ENCODE measurements at regions not wholly inside any gene's neighbourhood (a gene's known extent, or its start where the extent isn't known, plus 50 kb on each side); places are given as distances from the start of the nearest gene placed in this dataset.
A peak's percentile ranks its signal among the peaks of the same experiment; 100 is the strongest.
"Not testable (repeated sequence)": the region's sequence is repeated elsewhere in the genome, so short reads cannot be mapped to it uniquely, and the experiment has no call there.

GRCh38 chr4:54440394-54441136 lies 211.5 kb downstream of the PDGFRA start:
- peak; percentile 13 for DNase-seq (ENCODE audit: low read depth)
- in situ Hi-C loops (cut with HindIII; ENCODE audit: low sequenced_read_pairs), result no loop called here
- no peak overlapping the region for H3K4me3 ChIP-seq (ENCODE audit: low read depth, low read length)
- TF ChIP-seq CTCF (IDR thresholded peaks at IDR 0.05; ENCODE audit: low read depth, low read length, missing control alignments), result peak; percentile 57

- no peak overlapping the region for H3K4me3 ChIP-seq (ENCODE audit: low read depth, low read length)
- no peak for DNase-seq (ENCODE audit: low read depth)
- in situ Hi-C loops (cut with HindIII; ENCODE audit: low sequenced_read_pairs), result no loop called here
- TF ChIP-seq CTCF (IDR thresholded peaks at IDR 0.05; ENCODE audit: low read depth, low read length, missing control alignments), result no peak
These were observed 211.9 kb upstream of the KIT start for GRCh38 chr4:54445866-54446265.

- no peak overlapping the region for H3K4me3 ChIP-seq (ENCODE audit: low read depth, low read length)
- no peak for TF ChIP-seq CTCF (IDR thresholded peaks at IDR 0.05; ENCODE audit: low read depth, low read length, missing control alignments)
- in situ Hi-C loops (cut with HindIII; ENCODE audit: low sequenced_read_pairs), result no loop called here
- DNase-seq (ENCODE audit: low read depth), result no peak
These were observed 211.2 kb upstream of the KIT start for GRCh38 chr4:54446581-54446980.

GRCh38 chr4:54447304-54447703 lies 210.5 kb upstream of the KIT start:
- no peak for DNase-seq (ENCODE audit: low read depth)
- in situ Hi-C loops (cut with HindIII; ENCODE audit: low sequenced_read_pairs), result no loop called here
- H3K4me3 ChIP-seq (ENCODE audit: low read depth, low read length), result no peak overlapping the region
- TF ChIP-seq CTCF (IDR thresholded peaks at IDR 0.05; ENCODE audit: low read depth, low read length, missing control alignments), result no peak

GRCh38 chr4:54449999-54450398 lies 207.8 kb upstream of the KIT start:
- in situ Hi-C loops (cut with HindIII; ENCODE audit: low sequenced_read_pairs), result no loop called here
- no peak for TF ChIP-seq CTCF (IDR thresholded peaks at IDR 0.05; ENCODE audit: low read depth, low read length, missing control alignments)
- no peak overlapping the region for H3K4me3 ChIP-seq (ENCODE audit: low read depth, low read length)
- DNase-seq (ENCODE audit: low read depth), result no peak

GRCh38 chr4:54466960-54467359 lies 190.8 kb upstream of the KIT start:
- not testable (repeated sequence) for DNase-seq (ENCODE audit: low read depth); H3K4me3 ChIP-seq (ENCODE audit: low read depth, low read length)
- in situ Hi-C loops (cut with HindIII; ENCODE audit: low sequenced_read_pairs), result loop anchor here (5.0 kb wide), 1 partner anchor 45 kb away; no protein-coding TSS in a partner anchor

GRCh38 chr4:54473077-54473545 lies 184.6 kb upstream of the KIT start:
- TF ChIP-seq CTCF (IDR thresholded peaks at IDR 0.05; ENCODE audit: low read depth, low read length, missing control alignments), result no peak
- DNase-seq (ENCODE audit: low read depth), result no peak
- no peak overlapping the region for H3K4me3 ChIP-seq (ENCODE audit: low read depth, low read length)
- in situ Hi-C loops (cut with HindIII; ENCODE audit: low sequenced_read_pairs), result no loop called here
